HepG2 (cell line): ENCODE measurements at regions not wholly inside any gene's neighbourhood (a gene's known extent, or its start where the extent isn't known, plus 50 kb on each side); places are given as distances from the start of the nearest gene placed in this dataset.

ENCODE experiments used
- ARNT ChIP-seq: fragments of 450-650 bp; IDR thresholded peaks from 2 replicates; pipeline ENCODE4 v1.6.1; 2017
- ZNF10 ChIP-seq: sonication (generic); formaldehyde crosslinking; IDR thresholded peaks from 2 replicates; pipeline ENCODE4 v1.4.0; 2020; ENCODE audit warnings: mild to moderate bottlenecking, low read depth, missing genetic modification reagents, borderline replicate concordance
- ZNF280B ChIP-seq: sonication (generic); formaldehyde crosslinking; IDR thresholded peaks from 2 replicates; pipeline ENCODE4 v1.5.0; 2020; ENCODE audit warnings: missing genetic modification reagents, mild to moderate bottlenecking, borderline replicate concordance
- ZSCAN20 ChIP-seq: sonication (generic); formaldehyde crosslinking; IDR thresholded peaks from 2 replicates; pipeline ENCODE4 v1.4.0; 2020; ENCODE audit warnings: missing genetic modification reagents, mild to moderate bottlenecking, borderline replicate concordance

GRCh38 chr4:134747108-134747805 lies 545.7 kb upstream of the PABPC4L start:
- TF ChIP-seq ZNF10 (CRISPR knock-in tag): no peak
- TF ChIP-seq ZSCAN20: no peak
- TF ChIP-seq ZNF280B (CRISPR knock-in tag): no peak
- no peak for TF ChIP-seq ARNT
